ENCODE measurements at regions not wholly inside any gene's neighbourhood (a gene's known extent, or its start where the extent isn't known, plus 50 kb on each side); places are given as distances from the start of the nearest gene placed in this dataset.

GRCh38 chr4:27592738-27593137, 732.1 kb downstream of the STIM2 start:
- H3K9me3 ChIP-seq (replicated peaks), result no peaks in the 10 kb centered on the region
- DNase-seq, result no peak
- H3K27me3 ChIP-seq, result no peaks in the 10 kb centered on the region; the same call in 1 of the 2 replicates
- H3K36me3 ChIP-seq, result no peaks in the 10 kb centered on the region
- no peak overlapping the region for H3K27ac ChIP-seq
- no peak overlapping the region for H3K4me3 ChIP-seq
- H3K4me1 ChIP-seq, result no peaks in the 10 kb centered on the region

- Histone ChIP-seq H3K4me3 (no peak overlapping the region), H3K36me3 (no peaks in the 10 kb centered on the region), H3K27ac (no peak overlapping the region), H3K9me3 (replicated peaks) (no peaks in the 10 kb centered on the region), H3K27me3 (no peaks in the 10 kb centered on the region; the same call in 1 of the 2 replicates), H3K4me1 (no peaks in the 10 kb centered on the region)
- no peak for DNase-seq
Measured at GRCh38 chr4:27594922-27595321, 734.3 kb downstream of the STIM2 start.

GRCh38 chr4:27595571-27596360, 735.1 kb downstream of the STIM2 start:
- Histone ChIP-seq H3K27me3 (no peaks in the 10 kb centered on the region; the same call in 1 of the 2 replicates), H3K4me1 (no peaks in the 10 kb centered on the region), H3K4me3 (no peak overlapping the region), H3K36me3 (no peaks in the 10 kb centered on the region), H3K27ac (no peak overlapping the region), H3K9me3 (replicated peaks) (no peaks in the 10 kb centered on the region)
- no peak for DNase-seq

GRCh38 chr4:27602172-27602571, 741.5 kb downstream of the STIM2 start:
- Histone ChIP-seq H3K36me3 (no peaks in the 10 kb centered on the region), H3K27ac (no peak overlapping the region), H3K4me3 (no peak overlapping the region), H3K4me1 (no peaks in the 10 kb centered on the region), H3K9me3 (replicated peaks) (no peaks in the 10 kb centered on the region), H3K27me3 (no peaks in the 10 kb centered on the region; the same call in 1 of the 2 replicates)
- no peak for DNase-seq

GRCh38 chr4:27604692-27605091, 744.1 kb downstream of the STIM2 start:
- no peaks in the 10 kb centered on the region for H3K27me3 ChIP-seq
- H3K9me3 ChIP-seq (replicated peaks), result no peaks in the 10 kb centered on the region
- no peak overlapping the region for H3K27ac ChIP-seq
- no peak overlapping the region for H3K4me3 ChIP-seq
- no peaks in the 10 kb centered on the region for H3K36me3 ChIP-seq
- no peak for DNase-seq
- H3K4me1 ChIP-seq, result no peaks in the 10 kb centered on the region

GRCh38 chr4:27616166-27616565, 755.5 kb downstream of the STIM2 start:
- no peak overlapping the region for H3K27ac ChIP-seq
- no peaks in the 10 kb centered on the region for H3K4me1 ChIP-seq
- H3K4me3 ChIP-seq, result no peak overlapping the region
- H3K9me3 ChIP-seq (replicated peaks), result no peaks in the 10 kb centered on the region
- no peak for DNase-seq
- no peaks in the 10 kb centered on the region for H3K36me3 ChIP-seq
- no peaks in the 10 kb centered on the region for H3K27me3 ChIP-seq

- Histone ChIP-seq H3K27ac (no peak overlapping the region), H3K27me3 (no peaks in the 10 kb centered on the region), H3K4me1 (no peaks in the 10 kb centered on the region), H3K4me3 (no peak overlapping the region), H3K9me3 (replicated peaks) (no peaks in the 10 kb centered on the region), H3K36me3 (no peaks in the 10 kb centered on the region)
- no peak for DNase-seq
Measured at GRCh38 chr4:27619435-27619834, 758.8 kb downstream of the STIM2 start.

GRCh38 chr4:27620886-27621285, 760.2 kb downstream of the STIM2 start:
- Histone ChIP-seq H3K9me3 (replicated peaks) (no peaks in the 10 kb centered on the region), H3K27ac (no peak overlapping the region), H3K4me1 (no peaks in the 10 kb centered on the region), H3K27me3 (no peaks in the 10 kb centered on the region), H3K4me3 (no peak overlapping the region), H3K36me3 (no peaks in the 10 kb centered on the region)
- DNase-seq, result no peak

GRCh38 chr4:27624749-27625148, 764.1 kb downstream of the STIM2 start:
- Histone ChIP-seq H3K4me3 (no peak overlapping the region), H3K27ac (no peak overlapping the region), H3K27me3 (no peaks in the 10 kb centered on the region; the same call in 1 of the 2 replicates), H3K4me1 (no peaks in the 10 kb centered on the region), H3K36me3 (no peaks in the 10 kb centered on the region), H3K9me3 (replicated peaks) (no peaks in the 10 kb centered on the region)
- no peak for DNase-seq

GRCh38 chr4:27628609-27629008, 768.0 kb downstream of the STIM2 start:
- Histone ChIP-seq H3K27ac (no peak overlapping the region), H3K4me3 (no peak overlapping the region), H3K36me3 (no peaks in the 10 kb centered on the region), H3K9me3 (replicated peaks) (no peaks in the 10 kb centered on the region), H3K4me1 (no peaks in the 10 kb centered on the region), H3K27me3 (no peaks in the 10 kb centered on the region; the same call in 1 of the 2 replicates)
- no peak for DNase-seq

- Histone ChIP-seq H3K36me3 (no peaks in the 10 kb centered on the region), H3K27me3 (no peaks in the 10 kb centered on the region; the same call in 1 of the 2 replicates), H3K4me3 (no peak overlapping the region), H3K4me1 (no peaks in the 10 kb centered on the region), H3K9me3 (replicated peaks) (no peaks in the 10 kb centered on the region), H3K27ac (no peak overlapping the region)
- DNase-seq, result no peak
Measured at GRCh38 chr4:27629532-27630225, 769.0 kb downstream of the STIM2 start.

- DNase-seq, result no peak
- Histone ChIP-seq H3K4me1 (no peaks in the 10 kb centered on the region), H3K27me3 (no peaks in the 10 kb centered on the region), H3K27ac (no peak overlapping the region), H3K36me3 (no peaks in the 10 kb centered on the region), H3K9me3 (replicated peaks) (no peaks in the 10 kb centered on the region), H3K4me3 (no peak overlapping the region)
Measured at GRCh38 chr4:27635936-27636913, 775.6 kb downstream of the STIM2 start.

GRCh38 chr4:27638163-27638915, 777.7 kb downstream of the STIM2 start:
- no peaks in the 10 kb centered on the region for H3K4me1 ChIP-seq
- H3K27me3 ChIP-seq, result no peaks in the 10 kb centered on the region
- no peaks in the 10 kb centered on the region for H3K36me3 ChIP-seq
- H3K4me3 ChIP-seq, result no peak overlapping the region
- DNase-seq, result no peak
- no peak overlapping the region for H3K27ac ChIP-seq
- H3K9me3 ChIP-seq (replicated peaks), result no peaks in the 10 kb centered on the region

- Histone ChIP-seq H3K4me3 (no peak overlapping the region), H3K4me1 (no peaks in the 10 kb centered on the region)
Measured at GRCh38 chr4:27643101-27643500, 782.5 kb downstream of the STIM2 start.

More at GRCh38 chr4:27643101-27643500, 782.5 kb downstream of the STIM2 start:
- no peak for DNase-seq
- Histone ChIP-seq H3K36me3 (no peaks in the 10 kb centered on the region), H3K9me3 (replicated peaks) (no peaks in the 10 kb centered on the region), H3K27ac (no peak overlapping the region), H3K27me3 (no peaks in the 10 kb centered on the region)

Measured in SJCRH30 (cell line).